H1 (cell line): ENCODE measurements at regions not wholly inside any gene's neighbourhood (a gene's known extent, or its start where the extent isn't known, plus 50 kb on each side); places are given as distances from the start of the nearest gene placed in this dataset.

ENCODE experiments used
- CTCF ChIA-PET: fragments of 300-600 bp; sonication (Branson Sonifier 250); formaldehyde crosslinking; loops from one replicate; lab custom pipeline; 2021; ENCODE audit not compliant: partially characterized antibody; lab: Charles Lee
- POLR2A ChIA-PET: fragments of 300-600 bp; sonication (Branson Sonifier 250); formaldehyde crosslinking; loops from one replicate; lab custom pipeline; 2021; ENCODE audit warnings: inconsistent platforms; ENCODE audit not compliant: partially characterized antibody; lab: Charles Lee
- DNase-seq, 2 experiments: peaks; one replicate each; pipeline versions ENCODE4 v3.0.0 to v3.0.0-alpha.2; 2010 to 2022; ENCODE audit warnings: low spot score in 2 of 2, low read depth in 1 of 2, mixed read lengths in 1 of 2
- FAIRE-seq: peaks from 2 replicates; lab custom pipeline; 2011; peaks lifted over from hg19 to GRCh38; lab: Jason Lieb, UNC
- H2AFZ ChIP-seq: 2 replicates; pipeline ENCODE4 v1.8.1; 2012; ENCODE audit warnings: low read length, inconsistent platforms
- H2AK5ac ChIP-seq: 2 replicates; pipeline ENCODE4 v1.6.1; 2013; ENCODE audit warnings: low read depth, low read length
- H2BK120ac ChIP-seq: replicated peaks from 2 replicates; pipeline ENCODE3; 2013; ENCODE audit warnings: low read depth, low read length, inconsistent platforms
- H2BK12ac ChIP-seq: 2 replicates; pipeline ENCODE4 v1.6.1; 2013; ENCODE audit warnings: low read depth, low read length
- H2BK15ac ChIP-seq: 2 replicates; pipeline ENCODE4 v1.6.1; 2013; ENCODE audit warnings: low read length
- H2BK20ac ChIP-seq: 2 replicates; pipeline ENCODE4 v1.6.1; 2013; ENCODE audit warnings: low read length
- H2BK5ac ChIP-seq: 2 replicates; pipeline ENCODE4 v1.6.1; 2013; ENCODE audit warnings: low read depth, low read length
- H3K14ac ChIP-seq: 2 replicates; pipeline ENCODE4 v1.6.1; 2013; ENCODE audit warnings: inconsistent platforms; ENCODE audit not compliant: insufficient read length
- H3K18ac ChIP-seq: 2 replicates; pipeline ENCODE4 v1.6.1; 2013; ENCODE audit warnings: low read length; ENCODE audit errors: extremely low read depth
- H3K23ac ChIP-seq: 2 replicates; pipeline ENCODE4 v1.6.1; 2013; ENCODE audit warnings: inconsistent platforms; ENCODE audit not compliant: insufficient read length
- H3K23me2 ChIP-seq: 2 replicates; pipeline ENCODE4 v1.6.1; 2013; ENCODE audit warnings: low read depth, low read length
- H3K27ac ChIP-seq: 2 replicates; pipeline ENCODE4 v1.6.1; 2011; ENCODE audit warnings: low read depth, low read length, inconsistent platforms
- H3K27me3 ChIP-seq, 4 experiments: replicated peaks in 1 of 4; 1 replicate in 1 of 4; 2 replicates in 3 of 4; pipeline versions ENCODE4 v1.6.1 to v1.8.1; 2011 to 2013; ENCODE audit warnings: low read length in 3 of 4, mild to moderate bottlenecking in 3 of 4, inconsistent platforms in 2 of 4, mixed read lengths in 2 of 4, moderate library complexity in 1 of 4; ENCODE audit not compliant: control insufficient read depth in 3 of 4, insufficient read depth in 3 of 4; ENCODE audit errors: extremely low read depth in 1 of 4
- H3K36me3 ChIP-seq, 4 experiments: 2 replicates each; pipeline versions ENCODE4 v1.6.1 to v1.8.1; 2011 to 2013; ENCODE audit warnings: mild to moderate bottlenecking in 4 of 4, low read length in 3 of 4, moderate library complexity in 2 of 4, control low read depth in 1 of 4, inconsistent platforms in 1 of 4; ENCODE audit not compliant: insufficient read depth in 4 of 4, control insufficient read depth in 2 of 4
- H3K4ac ChIP-seq: replicated peaks from 2 replicates; pipeline ENCODE3; 2013; ENCODE audit warnings: low read length, low read depth, mixed read lengths, inconsistent platforms; ENCODE audit not compliant: insufficient read length
- H3K4me1 ChIP-seq, 4 experiments: replicated peaks in 1 of 4; 1 replicate in 1 of 4; 2 replicates in 3 of 4; pipeline versions ENCODE4 v1.6.1 to v1.8.1; 2011 to 2013; ENCODE audit warnings: low read length in 3 of 4, inconsistent platforms in 2 of 4, mixed read lengths in 1 of 4; ENCODE audit not compliant: insufficient read depth in 4 of 4, control insufficient read depth in 3 of 4
- H3K4me2 ChIP-seq, 2 experiments: 2 replicates each; pipeline versions ENCODE4 v1.6.1 to v1.8.1; 2011 to 2013; ENCODE audit warnings: low read depth in 2 of 2, low read length in 2 of 2, control low read depth in 1 of 2, inconsistent platforms in 1 of 2, mild to moderate bottlenecking in 1 of 2; ENCODE audit not compliant: insufficient read depth in 1 of 2
- H3K4me3 ChIP-seq, 4 experiments: fragments of 200-600, 300-600 bp in 1 of 4; sonication (generic), shearing (Covaris generic), sonication (Bioruptor Twin) in 1 of 4; 2 replicates each; pipeline versions ENCODE4 v1.5.1 to v1.8.1; 2011 to 2016; ENCODE audit warnings: low read length in 4 of 4, low read depth in 3 of 4, control low read depth in 2 of 4, inconsistent platforms in 2 of 4, mild to moderate bottlenecking in 2 of 4, mixed read lengths in 1 of 4, moderate library complexity in 1 of 4; ENCODE audit not compliant: insufficient read depth in 2 of 4; ENCODE audit errors: extremely low read depth in 1 of 4
- H3K56ac ChIP-seq: replicated peaks from 2 replicates; pipeline ENCODE3; 2013; ENCODE audit warnings: low read depth, mild to moderate bottlenecking, mixed read lengths, low read length, inconsistent platforms; ENCODE audit not compliant: insufficient read length
- H3K79me1 ChIP-seq: 2 replicates; pipeline ENCODE4 v1.6.1; 2013; ENCODE audit warnings: low read depth, low read length, control low read depth
- H3K79me2 ChIP-seq, 2 experiments: 2 replicates each; pipeline versions ENCODE4 v1.6.1 to v1.8.1; 2012 to 2013; ENCODE audit warnings: low read length in 2 of 2, mild to moderate bottlenecking in 2 of 2, inconsistent platforms in 1 of 2; ENCODE audit not compliant: insufficient read depth in 2 of 2, control insufficient read depth in 1 of 2
- H3K9ac ChIP-seq, 4 experiments: replicated peaks in 1 of 4; 1 replicate in 1 of 4; 2 replicates in 3 of 4; pipeline versions ENCODE4 v1.6.1 to v1.8.1; 2011 to 2013; ENCODE audit warnings: low read depth in 3 of 4, low read length in 3 of 4, control low read depth in 2 of 4, mild to moderate bottlenecking in 2 of 4, moderate library complexity in 2 of 4, inconsistent platforms in 1 of 4; ENCODE audit errors: extremely low read depth in 1 of 4
- H3K9me3 ChIP-seq, 2 experiments: 2 replicates each; pipeline versions ENCODE4 v1.6.1 to v1.8.1; 2012 to 2013; ENCODE audit warnings: mild to moderate bottlenecking in 2 of 2, moderate library complexity in 2 of 2, control low read depth in 1 of 2, inconsistent platforms in 1 of 2, low read depth in 1 of 2, low read length in 1 of 2, mixed read lengths in 1 of 2; ENCODE audit not compliant: insufficient read depth in 2 of 2
- H4K20me1 ChIP-seq, 2 experiments: replicated peaks in 1 of 2; 2 replicates each; pipeline versions ENCODE3 to v1.8.1; 2011 to 2013; ENCODE audit warnings: inconsistent platforms in 2 of 2, low read length in 2 of 2, mild to moderate bottlenecking in 1 of 2; ENCODE audit not compliant: insufficient read depth in 2 of 2, control insufficient read depth in 1 of 2
- H4K5ac ChIP-seq: 2 replicates; pipeline ENCODE4 v1.6.1; 2013; ENCODE audit warnings: low read length, low read depth, mixed read lengths, inconsistent platforms; ENCODE audit not compliant: insufficient read length
- H4K8ac ChIP-seq: 2 replicates; pipeline ENCODE4 v1.8.0; 2013; ENCODE audit warnings: mild to moderate bottlenecking, moderate library complexity, low read length, inconsistent platforms; ENCODE audit not compliant: insufficient read depth; ENCODE audit errors: extremely low read depth
- H4K91ac ChIP-seq: replicated peaks from 2 replicates; pipeline ENCODE3; 2013; ENCODE audit warnings: low read length, mixed read lengths, inconsistent platforms; ENCODE audit not compliant: insufficient read length
- CBX8 ChIP-seq: fragments of 300-800, 300-1000 bp; sonication (generic); IDR thresholded peaks from 2 replicates; pipeline ENCODE4 v1.7.1; 2016; ENCODE audit warnings: low read depth, low read length, borderline replicate concordance
- FOSL1 ChIP-seq: IDR thresholded peaks from 2 replicates; pipeline ENCODE4 v1.6.1; 2011; ENCODE audit warnings: mild to moderate bottlenecking, low read depth, low read length, moderate library complexity; ENCODE audit not compliant: insufficient read depth
- HDAC6 ChIP-seq: IDR thresholded peaks from one replicate; pipeline ENCODE4 v1.7.1; 2012; ENCODE audit warnings: low read depth, mild to moderate bottlenecking, inconsistent platforms, low read length, moderate library complexity
- JUN ChIP-seq: IDR thresholded peaks from 2 replicates; pipeline ENCODE4 v1.6.1; 2011; ENCODE audit warnings: low read depth, mild to moderate bottlenecking, improper control_type of control experiment, low read length
- KDM4A ChIP-seq: IDR thresholded peaks from one replicate; pipeline ENCODE4 v1.7.1; 2012; ENCODE audit warnings: low read depth, mild to moderate bottlenecking, moderate library complexity, low read length, inconsistent platforms; ENCODE audit not compliant: severe bottlenecking
- NRF1 ChIP-seq: IDR thresholded peaks from 2 replicates; pipeline ENCODE4 v1.6.1; 2011; ENCODE audit warnings: mild to moderate bottlenecking, low read depth, low read length, improper control_type of control experiment
- POU5F1 ChIP-seq: IDR thresholded peaks from 2 replicates; pipeline ENCODE4 v1.6.1; 2011; ENCODE audit warnings: low read depth, mild to moderate bottlenecking, low read length, moderate library complexity
- RAD21 ChIP-seq, 2 experiments: IDR thresholded peaks in 1 of 2; conservative IDR thresholded peaks in 1 of 2; 2 replicates each; pipeline ENCODE4 v1.6.1; 2011; ENCODE audit warnings: low read depth in 2 of 2, low read length in 2 of 2, improper control_type of control experiment in 1 of 2, inconsistent platforms in 1 of 2, mild to moderate bottlenecking in 1 of 2, moderate library complexity in 1 of 2
- RBBP5 ChIP-seq: IDR thresholded peaks from 2 replicates; pipeline ENCODE4 v1.7.1; 2012; ENCODE audit warnings: low read depth, mild to moderate bottlenecking, inconsistent platforms, low read length, moderate library complexity, borderline replicate concordance
- RXRA ChIP-seq: IDR thresholded peaks from 2 replicates; pipeline ENCODE4 v1.6.1; 2011; ENCODE audit warnings: low read depth, mild to moderate bottlenecking, low read length, moderate library complexity; ENCODE audit not compliant: insufficient read depth
- SUZ12 ChIP-seq: fragments of 200-600 bp; sonication (generic); IDR thresholded peaks from 2 replicates; pipeline ENCODE4 v1.6.1; 2012; ENCODE audit warnings: mild to moderate bottlenecking, inconsistent platforms, low read length, moderate library complexity, mixed read lengths
- TBP ChIP-seq: IDR thresholded peaks from 2 replicates; pipeline ENCODE4 v1.6.1; 2011; ENCODE audit warnings: low read depth, low read length, improper control_type of control experiment
- WGBS, 2 experiments: shearing (Covaris generic) in 1 of 2; methylation state at CpG; one replicate each; pipeline versions ENCODE4 v1.1.6 to v1.1.7; 2013 to 2015; ENCODE audit warnings: low lambda C conversion rate in 2 of 2, mixed read lengths in 2 of 2, inconsistent platforms in 1 of 2, low coverage in 1 of 2, missing lambda C conversion rate in 1 of 2; ENCODE audit not compliant: insufficient replicate concordance in 2 of 2, insufficient coverage in 1 of 2, insufficient read length in 1 of 2; ENCODE audit errors: extremely low coverage in 1 of 2, missing lambda C conversion rate in 1 of 2; 5-methylcytosine and 5-hydroxymethylcytosine counted together
- TF ChIP-seq, protein P1 (sequence below): IDR thresholded peaks from 2 replicates; pipeline ENCODE4 v1.6.1; 2012; ENCODE audit warnings: inconsistent platforms

DNA sequence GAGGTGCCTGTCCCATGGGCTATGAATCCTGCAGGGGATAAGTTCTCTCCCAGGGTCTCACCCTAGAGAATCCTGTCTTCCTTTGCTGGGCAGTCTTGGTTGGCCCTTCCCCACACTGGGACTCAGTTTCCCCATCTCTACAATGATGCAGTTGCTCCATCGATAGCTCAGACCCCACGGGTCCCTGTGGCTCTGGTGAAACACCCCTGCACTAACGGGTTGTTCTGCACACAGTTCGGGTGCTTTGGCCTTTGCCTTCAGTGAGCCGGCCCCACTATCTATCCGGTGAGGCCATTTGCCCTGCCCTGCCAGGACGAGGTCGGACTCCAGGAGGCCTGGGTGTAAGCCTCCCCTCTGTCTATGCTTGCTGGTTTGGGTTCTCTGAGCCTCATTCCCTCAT is 76.5 kb upstream of the PCBD1 start:
- Histone ChIP-seq H4K5ac (no peak overlapping the region), H3K79me1 (no peaks in the 10 kb centered on the region), H3K56ac (no peak overlapping the region), H3K23me2 (peaks cover 10% of the 10 kb centered on the region), H4K8ac (no peak overlapping the region), H3K23ac (no peak overlapping the region), H3K9ac (no peak overlapping the region), H2AFZ (no peak overlapping the region), H2BK5ac (no peak overlapping the region), H3K14ac (no peak overlapping the region), H3K4me2 (no peak overlapping the region), H4K20me1 (peaks cover 0 to 9% of the 10 kb centered on the region in 2 experiments), H3K18ac (no peak overlapping the region), H2AK5ac (no peak overlapping the region), H3K9me3 (peaks cover 0 to 5% of the 10 kb centered on the region in 2 experiments; a peak in 1 of 4 replicates), H2BK15ac (no peak overlapping the region), H3K36me3 (no peaks in the 10 kb centered on the region; a peak in 1 of 8 replicates), H3K4me3 (no peak overlapping the region), H3K4ac (no peak overlapping the region), H3K27me3 (peaks cover 0 to 8% (median 1%) of the 10 kb centered on the region in 4 experiments; a peak in 2 of 7 replicates), H2BK20ac (no peak overlapping the region), H3K27ac (no peak overlapping the region), H4K91ac (no peak overlapping the region), H2BK12ac (no peak overlapping the region), H3K4me1 (peaks cover 6% of the 10 kb centered on the region in 4 experiments; a peak in 4 of 7 replicates), H3K79me2 (no peaks in the 10 kb centered on the region; a peak in 2 of 4 replicates), H2BK120ac (no peak overlapping the region)
- DNase-seq: no peak
- ChIA-PET CTCF (interaction anchor here (0.6 to 1.4 kb wide), 4 partner anchors 9 to 594 kb away, joined by 3 to 4 read pairs (median 3); no protein-coding TSS in a partner anchor), POLR2A (no interaction called here)
- FAIRE-seq: no peak
- 88% methylated on average over 8 of the region's 8 CpGs; no CpG with 5 or more reads in 1 of the 2 experiments for WGBS, 2 experiments
- TF ChIP-seq RXRA: no peak
- no peak for TF ChIP-seq FOSL1
- no peak for TF ChIP-seq SUZ12
- TF ChIP-seq NRF1: no peak
- TF ChIP-seq JUN: no peak
- TF ChIP-seq RAD21 (IDR thresholded peaks at IDR 0.05 in 1 of 2, conservative IDR thresholded peaks at IDR 0.05 in 1 of 2; ENCODE audit: low read depth in 2 of 2, low read length in 2 of 2): no peak
- TF ChIP-seq TBP: no peak
- no peak for TF ChIP-seq KDM4A
- TF ChIP-seq, protein P1, sequence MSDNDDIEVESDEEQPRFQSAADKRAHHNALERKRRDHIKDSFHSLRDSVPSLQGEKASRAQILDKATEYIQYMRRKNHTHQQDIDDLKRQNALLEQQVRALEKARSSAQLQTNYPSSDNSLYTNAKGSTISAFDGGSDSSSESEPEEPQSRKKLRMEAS: no peak
- no peak for TF ChIP-seq CBX8
- no peak for TF ChIP-seq HDAC6
- no peak for TF ChIP-seq POU5F1
- TF ChIP-seq RBBP5: no peak
